ENCODE measurements at regions not wholly inside any gene's neighbourhood (a gene's known extent, or its start where the extent isn't known, plus 50 kb on each side); places are given as distances from the start of the nearest gene placed in this dataset.

DNA sequence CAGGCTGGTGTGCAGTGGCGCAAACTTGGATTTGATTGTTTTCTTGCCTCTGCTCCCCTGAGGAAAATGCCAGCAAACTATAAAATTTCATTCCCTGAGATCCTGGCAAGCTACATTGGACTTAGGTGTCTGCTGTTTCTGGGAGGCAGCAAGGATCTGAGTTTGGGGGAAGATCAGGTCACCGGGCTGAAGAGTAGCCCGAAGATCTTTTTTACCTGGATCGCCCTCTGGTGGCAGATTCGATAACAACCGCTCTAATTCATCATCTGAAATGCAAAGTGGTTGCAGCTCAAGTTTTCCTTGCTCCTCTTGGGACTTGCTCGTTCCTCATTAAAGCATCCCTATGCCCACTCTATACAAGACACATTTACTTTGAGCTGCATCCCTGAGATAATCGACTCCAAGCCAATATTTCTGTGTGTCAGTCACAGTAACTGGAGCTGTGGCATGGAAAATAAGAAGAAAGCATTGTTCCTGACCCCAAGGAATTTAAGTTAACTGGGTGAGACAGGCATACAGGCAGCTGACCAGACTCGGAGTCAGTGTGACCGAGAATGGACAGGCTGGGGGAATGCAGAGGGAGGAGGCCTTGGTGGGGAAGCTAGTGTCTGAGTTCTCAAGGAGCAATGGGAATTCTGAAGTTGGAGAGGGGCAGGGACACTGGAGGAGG is 131.8 kb upstream of the PROKR2 start:
- H3K9me3 Mint-ChIP-seq, result no peaks in the 10 kb centered on the region
- DNase-seq (ENCODE audit: low spot score in 2 of 2), result peak; percentile 23 to 30
- H3K4me3 Mint-ChIP-seq, result no peak overlapping the region
- H3K36me3 Mint-ChIP-seq (ENCODE audit: insufficient read depth), result no peaks in the 10 kb centered on the region
- no peak overlapping the region for H3K27ac Mint-ChIP-seq (ENCODE audit: low read depth)
- ATAC-seq (replicated peaks; ENCODE audit: extremely low read depth, poor library complexity, severe bottlenecking), result no peak
- H3K27me3 Mint-ChIP-seq, result peaks cover 43% of the 10 kb centered on the region
- no peaks in the 10 kb centered on the region for H3K4me1 Mint-ChIP-seq

- Mint-ChIP-seq H3K36me3 (ENCODE audit: insufficient read depth) (no peaks in the 10 kb centered on the region), H3K4me1 (no peaks in the 10 kb centered on the region), H3K4me3 (no peak overlapping the region), H3K27ac (ENCODE audit: low read depth) (no peak overlapping the region), H3K9me3 (no peaks in the 10 kb centered on the region), H3K27me3 (peaks cover 57% of the 10 kb centered on the region)
- DNase-seq (ENCODE audit: low spot score in 2 of 2), result no peak
- ATAC-seq (replicated peaks; ENCODE audit: extremely low read depth, poor library complexity, severe bottlenecking), result no peak
Measured at GRCh38 chr20:5447188-5447587, 130.4 kb upstream of the PROKR2 start.

GRCh38 chr20:5445611-5446010 is 128.9 kb upstream of the PROKR2 start:
- Mint-ChIP-seq H3K27me3 (peaks cover 73% of the 10 kb centered on the region), H3K36me3 (ENCODE audit: insufficient read depth) (no peaks in the 10 kb centered on the region), H3K9me3 (no peaks in the 10 kb centered on the region), H3K27ac (ENCODE audit: low read depth) (no peak overlapping the region), H3K4me3 (no peak overlapping the region), H3K4me1 (no peaks in the 10 kb centered on the region)
- ATAC-seq (replicated peaks; ENCODE audit: extremely low read depth, poor library complexity, severe bottlenecking) (no peak), DNase-seq (ENCODE audit: low spot score in 2 of 2) (no peak)

GRCh38 chr20:5442101-5442500 is 125.3 kb upstream of the PROKR2 start:
- H3K4me3 Mint-ChIP-seq, result no peak overlapping the region
- peaks cover 75% of the 10 kb centered on the region for H3K27me3 Mint-ChIP-seq
- H3K4me1 Mint-ChIP-seq, result no peaks in the 10 kb centered on the region
- no peak overlapping the region for H3K27ac Mint-ChIP-seq (ENCODE audit: low read depth)
- ATAC-seq (replicated peaks; ENCODE audit: extremely low read depth, poor library complexity, severe bottlenecking), result no peak
- no peak for DNase-seq (ENCODE audit: low spot score in 2 of 2)
- no peaks in the 10 kb centered on the region for H3K9me3 Mint-ChIP-seq
- H3K36me3 Mint-ChIP-seq (ENCODE audit: insufficient read depth), result no peaks in the 10 kb centered on the region

DNA sequence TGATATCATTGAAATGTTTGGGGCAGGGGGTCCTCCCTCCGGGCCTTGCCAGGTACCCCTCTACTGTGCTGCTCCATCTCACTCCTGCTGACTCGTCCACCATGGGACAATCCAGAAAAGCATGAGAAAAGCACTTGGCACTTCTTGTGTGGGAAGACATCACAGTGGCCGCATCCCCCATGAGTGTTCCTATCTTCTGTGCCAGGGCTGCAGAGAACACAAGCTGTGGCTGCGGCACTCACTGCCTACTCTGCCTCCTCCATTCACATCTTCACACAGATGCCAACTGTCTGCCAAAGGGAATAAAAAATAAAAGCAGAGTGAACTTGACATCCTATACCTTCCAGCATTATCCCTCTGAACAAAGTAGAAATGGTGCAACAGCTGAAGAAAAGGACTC is 117.4 kb upstream of the PROKR2 start:
- DNase-seq (ENCODE audit: low spot score in 2 of 2) (no peak), ATAC-seq (replicated peaks; ENCODE audit: extremely low read depth, poor library complexity, severe bottlenecking) (no peak)
- Mint-ChIP-seq H3K27ac (ENCODE audit: low read depth) (no peak overlapping the region), H3K36me3 (ENCODE audit: insufficient read depth) (no peaks in the 10 kb centered on the region), H3K9me3 (no peaks in the 10 kb centered on the region), H3K27me3 (peaks cover 71% of the 10 kb centered on the region), H3K4me1 (no peaks in the 10 kb centered on the region), H3K4me3 (no peak overlapping the region)

GRCh38 chr20:5433352-5433751 is 116.6 kb upstream of the PROKR2 start:
- Mint-ChIP-seq H3K9me3 (no peaks in the 10 kb centered on the region), H3K36me3 (ENCODE audit: insufficient read depth) (no peaks in the 10 kb centered on the region), H3K27ac (ENCODE audit: low read depth) (no peak overlapping the region), H3K4me3 (no peak overlapping the region), H3K27me3 (peaks cover 63% of the 10 kb centered on the region), H3K4me1 (no peaks in the 10 kb centered on the region)
- ATAC-seq (replicated peaks; ENCODE audit: extremely low read depth, poor library complexity, severe bottlenecking), result no peak
- DNase-seq (ENCODE audit: low spot score in 2 of 2), result no peak

DNA sequence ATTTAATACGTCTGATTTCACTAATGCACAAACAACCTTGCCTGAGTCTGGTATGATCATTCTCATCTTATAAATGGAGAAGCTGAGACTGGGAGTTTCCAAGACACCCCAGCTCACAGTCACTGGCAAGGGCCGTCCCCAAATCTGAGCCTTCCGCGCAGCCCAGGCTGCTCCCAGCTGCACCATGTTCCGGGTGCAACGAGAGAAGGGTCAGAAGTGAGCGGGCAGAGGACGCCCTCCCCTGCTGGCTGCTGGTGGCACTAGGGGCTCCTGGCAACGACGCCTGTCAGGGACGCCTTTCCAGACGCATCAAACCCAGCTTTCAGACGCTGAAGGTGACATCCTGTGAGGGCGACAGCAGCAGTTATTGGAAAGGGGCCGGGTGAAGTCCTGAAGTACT is 115.3 kb upstream of the PROKR2 start:
- peaks cover 58% of the 10 kb centered on the region for H3K27me3 Mint-ChIP-seq
- H3K36me3 Mint-ChIP-seq (ENCODE audit: insufficient read depth), result no peaks in the 10 kb centered on the region
- ATAC-seq (replicated peaks; ENCODE audit: extremely low read depth, poor library complexity, severe bottlenecking) (no peak), DNase-seq (ENCODE audit: low spot score in 2 of 2) (no peak)
- no peak overlapping the region for H3K4me3 Mint-ChIP-seq
- no peaks in the 10 kb centered on the region for H3K9me3 Mint-ChIP-seq
- no peaks in the 10 kb centered on the region for H3K4me1 Mint-ChIP-seq
- H3K27ac Mint-ChIP-seq (ENCODE audit: low read depth), result no peak overlapping the region

- no peak for ATAC-seq (replicated peaks; ENCODE audit: extremely low read depth, poor library complexity, severe bottlenecking)
- Mint-ChIP-seq H3K27ac (ENCODE audit: low read depth) (no peak overlapping the region), H3K4me3 (no peak overlapping the region), H3K36me3 (ENCODE audit: insufficient read depth) (no peaks in the 10 kb centered on the region), H3K9me3 (no peaks in the 10 kb centered on the region), H3K4me1 (no peaks in the 10 kb centered on the region), H3K27me3 (peaks cover 51% of the 10 kb centered on the region)
- DNase-seq (ENCODE audit: low spot score in 2 of 2), result no peak
Measured at GRCh38 chr20:5430670-5431069, 113.9 kb upstream of the PROKR2 start.

- DNase-seq (ENCODE audit: low spot score in 2 of 2) (no peak), ATAC-seq (replicated peaks; ENCODE audit: extremely low read depth, poor library complexity, severe bottlenecking) (no peak)
- Mint-ChIP-seq H3K4me1 (no peaks in the 10 kb centered on the region), H3K27ac (ENCODE audit: low read depth) (no peak overlapping the region), H3K9me3 (no peaks in the 10 kb centered on the region), H3K27me3 (peaks cover 55% of the 10 kb centered on the region), H3K4me3 (no peak overlapping the region), H3K36me3 (ENCODE audit: insufficient read depth) (no peaks in the 10 kb centered on the region)
Measured at GRCh38 chr20:5426026-5426425, 109.3 kb upstream of the PROKR2 start.

GRCh38 chr20:5416086-5416485 is 99.3 kb upstream of the PROKR2 start:
- H3K36me3 Mint-ChIP-seq (ENCODE audit: insufficient read depth), result no peaks in the 10 kb centered on the region
- H3K27ac Mint-ChIP-seq (ENCODE audit: low read depth), result no peak overlapping the region
- H3K9me3 Mint-ChIP-seq, result no peaks in the 10 kb centered on the region
- H3K4me1 Mint-ChIP-seq, result no peaks in the 10 kb centered on the region
- DNase-seq (ENCODE audit: low spot score in 2 of 2) (no peak), ATAC-seq (replicated peaks; ENCODE audit: extremely low read depth, poor library complexity, severe bottlenecking) (no peak)
- H3K4me3 Mint-ChIP-seq, result no peak overlapping the region
- H3K27me3 Mint-ChIP-seq, result peaks cover 65% of the 10 kb centered on the region

- DNase-seq (ENCODE audit: low spot score in 2 of 2) (no peak), ATAC-seq (replicated peaks; ENCODE audit: extremely low read depth, poor library complexity, severe bottlenecking) (no peak)
- H3K4me3 Mint-ChIP-seq, result no peak overlapping the region
- no peaks in the 10 kb centered on the region for H3K9me3 Mint-ChIP-seq
- no peaks in the 10 kb centered on the region for H3K4me1 Mint-ChIP-seq
- no peaks in the 10 kb centered on the region for H3K36me3 Mint-ChIP-seq (ENCODE audit: insufficient read depth)
- no peak overlapping the region for H3K27ac Mint-ChIP-seq (ENCODE audit: low read depth)
- H3K27me3 Mint-ChIP-seq, result peaks cover 64% of the 10 kb centered on the region
Measured at GRCh38 chr20:5413394-5413793, 96.6 kb upstream of the PROKR2 start.

GRCh38 chr20:5410470-5410869 is 93.7 kb upstream of the PROKR2 start:
- Mint-ChIP-seq H3K27ac (ENCODE audit: low read depth) (no peak overlapping the region), H3K4me1 (no peaks in the 10 kb centered on the region), H3K36me3 (ENCODE audit: insufficient read depth) (no peaks in the 10 kb centered on the region), H3K27me3 (peaks cover 78% of the 10 kb centered on the region), H3K9me3 (no peaks in the 10 kb centered on the region), H3K4me3 (no peak overlapping the region)
- ATAC-seq (replicated peaks; ENCODE audit: extremely low read depth, poor library complexity, severe bottlenecking) (no peak), DNase-seq (ENCODE audit: low spot score in 2 of 2) (no peak)

GRCh38 chr20:5402903-5403531 is 86.3 kb upstream of the PROKR2 start:
- no peaks in the 10 kb centered on the region for H3K4me1 Mint-ChIP-seq
- no peak overlapping the region for H3K4me3 Mint-ChIP-seq
- H3K27me3 Mint-ChIP-seq, result peaks cover 58% of the 10 kb centered on the region
- DNase-seq (ENCODE audit: low spot score in 2 of 2) (no peak), ATAC-seq (replicated peaks; ENCODE audit: extremely low read depth, poor library complexity, severe bottlenecking) (no peak)
- peaks cover 9% of the 10 kb centered on the region for H3K9me3 Mint-ChIP-seq
- no peak overlapping the region for H3K27ac Mint-ChIP-seq (ENCODE audit: low read depth)
- H3K36me3 Mint-ChIP-seq (ENCODE audit: insufficient read depth), result no peaks in the 10 kb centered on the region
